K562 (cell line): ENCODE measurements at regions not wholly inside any gene's neighbourhood (a gene's known extent, or its start where the extent isn't known, plus 50 kb on each side); places are given as distances from the start of the nearest gene placed in this dataset.

ENCODE experiments used
- ATAC-seq: fragments of 200-7000 bp; cut with Tn5 transposase; 3 replicates; pipeline ENCODE4 v1.9.1; 2020; ENCODE audit warnings: moderate library complexity
- BruUV-seq: library from RNA; stranded (reverse); fragments of 400-500 nt; replicated peaks from 2 replicates; lab custom pipeline; 2021; lab: Mats Ljungman, UMichigan
- CTCF ChIA-PET: fragments of 300-600 bp; formaldehyde crosslinking; extraction: SDS; loops from one replicate; lab custom pipeline; 2021; ENCODE audit warnings: low intra/inter-chr PET ratio; lab: Yijun Ruan, JAX
- POLR2A ChIA-PET: fragments of 300-600, 350-650 bp; sonication (Branson Sonifier 250); formaldehyde crosslinking; extraction: SDS; loops from one replicate; lab custom pipeline; 2021; ENCODE audit warnings: antibody characterized with exemption, inconsistent platforms; lab: Yijun Ruan, JAX
- DNase-seq, 4 experiments: peaks; one replicate each; pipeline versions ENCODE4 v3.0.0 to v3.0.0-alpha.2; 2011 to 2018; ENCODE audit warnings: low spot score in 3 of 4, mixed read lengths in 3 of 4; ENCODE audit errors: extremely low read depth in 1 of 4
- FAIRE-seq: peaks from 2 replicates; lab custom pipeline; 2011; peaks lifted over from hg19 to GRCh38; lab: Jason Lieb, UNC
- H2AFZ ChIP-seq: 2 replicates; pipeline ENCODE4 v1.6.0; 2011; ENCODE audit warnings: low read depth, low read length, control low read depth, inconsistent platforms
- H3K27ac ChIP-seq: fragments of 200-600 bp; 3 replicates; pipeline ENCODE4 v1.8.0; 2011; ENCODE audit warnings: low read depth, mild to moderate bottlenecking, control low read depth, inconsistent platforms, low read length, moderate library complexity, mixed read lengths; ENCODE audit errors: extremely low read depth
- H3K27me3 ChIP-seq, 2 experiments: fragments of 300-600 bp in 1 of 2; 2 replicates in 1 of 2; 3 replicates in 1 of 2; pipeline versions ENCODE4 v1.6.0 to v1.8.0; 2011; ENCODE audit warnings: inconsistent platforms in 2 of 2, low read length in 2 of 2, mild to moderate bottlenecking in 1 of 2, mixed read lengths in 1 of 2, moderate library complexity in 1 of 2; ENCODE audit not compliant: control insufficient read depth in 2 of 2, insufficient read depth in 2 of 2
- H3K36me3 ChIP-seq: fragments of 300-600 bp; 3 replicates; pipeline ENCODE4 v1.8.0; 2011; ENCODE audit warnings: mild to moderate bottlenecking, low read length, inconsistent platforms; ENCODE audit not compliant: control insufficient read depth, insufficient read depth
- H3K4me1 ChIP-seq, 2 experiments: fragments of 200-600 bp in 1 of 2; replicated peaks in 1 of 2; 2 replicates in 1 of 2; 3 replicates in 1 of 2; pipeline versions ENCODE4 v1.5.1 to v1.8.0; 2011; ENCODE audit warnings: inconsistent platforms in 2 of 2, low read length in 2 of 2, mild to moderate bottlenecking in 1 of 2, mixed read lengths in 1 of 2, moderate library complexity in 1 of 2; ENCODE audit not compliant: control insufficient read depth in 2 of 2, insufficient read depth in 2 of 2
- H3K4me2 ChIP-seq: 2 replicates; pipeline ENCODE4 v1.6.1; 2011; ENCODE audit warnings: low read length, control low read depth, inconsistent platforms, mixed read lengths; ENCODE audit not compliant: insufficient read depth
- H3K4me3 ChIP-seq: fragments of 200-600 bp; sonication (generic), shearing (Covaris generic); 2 replicates; pipeline ENCODE4 v1.5.1; 2016; ENCODE audit warnings: control low read depth, inconsistent platforms
- H3K79me2 ChIP-seq: fragments of 200-600 bp; 3 replicates; pipeline ENCODE4 v1.8.0; 2011; ENCODE audit warnings: low read length, inconsistent platforms; ENCODE audit not compliant: control insufficient read depth, insufficient read depth
- H3K9ac ChIP-seq, 2 experiments: 2 replicates each; pipeline versions ENCODE4 v1.6.0 to v1.6.1; 2011; ENCODE audit warnings: low read depth in 2 of 2, low read length in 2 of 2, control low read depth in 1 of 2, inconsistent platforms in 1 of 2, mild to moderate bottlenecking in 1 of 2, mixed read lengths in 1 of 2; ENCODE audit not compliant: insufficient read depth in 1 of 2
- H3K9me1 ChIP-seq: one replicate; pipeline ENCODE4 v1.6.0; 2011; ENCODE audit warnings: inconsistent platforms, mild to moderate bottlenecking, low read length, moderate library complexity; ENCODE audit not compliant: control insufficient read depth, insufficient read depth
- H3K9me3 ChIP-seq: replicated peaks from 2 replicates; pipeline ENCODE4 v1.5.1; 2011; ENCODE audit warnings: low read depth, low read length, inconsistent platforms; ENCODE audit not compliant: control insufficient read depth, insufficient read depth
- H4K20me1 ChIP-seq: replicated peaks from 2 replicates; pipeline ENCODE4 v1.6.1; 2011; ENCODE audit warnings: low read length, inconsistent platforms, mixed read lengths; ENCODE audit not compliant: control insufficient read depth, insufficient read depth
- BRD9 ChIP-seq: fragments of 450-650 bp; IDR thresholded peaks from 2 replicates; pipeline ENCODE4 v1.6.1; 2018; ENCODE audit warnings: low read depth; ENCODE audit not compliant: partially characterized antibody
- CBX1 ChIP-seq: sonication (generic); IDR thresholded peaks from 2 replicates; pipeline ENCODE4 v1.6.1; 2016; ENCODE audit warnings: antibody characterized with exemption, low read depth, mild to moderate bottlenecking
- FOXJ2 ChIP-seq: fragments of 200-800 bp; sonication (Bioruptor generic); IDR thresholded peaks from 2 replicates; pipeline ENCODE4 v1.6.1; 2016; ENCODE audit warnings: missing genetic modification characterization, missing compliant biosample characterization
- KDM4B ChIP-seq, 2 experiments: fragments of 450-650 bp in 1 of 2; sonication (generic) in 1 of 2; IDR thresholded peaks; 2 replicates each; pipeline ENCODE4 v1.6.1; 2016 to 2017; ENCODE audit warnings: borderline replicate concordance in 2 of 2, antibody characterized with exemption in 1 of 2, low read depth in 1 of 2, mild to moderate bottlenecking in 1 of 2
- NKRF ChIP-seq: fragments of 450-650 bp; IDR thresholded peaks from 2 replicates; pipeline ENCODE4 v1.6.1; 2016; ENCODE audit warnings: borderline replicate concordance
- RBM39 ChIP-seq: fragments of 200-400 bp; formaldehyde crosslinking; optimal IDR thresholded peaks from 2 replicates; pipeline ENCODE3; 2018; ENCODE audit warnings: low read depth, low read length
- THRAP3 ChIP-seq: fragments of 450-650 bp; IDR thresholded peaks from 2 replicates; pipeline ENCODE4 v1.6.1; 2016; ENCODE audit warnings: mild to moderate bottlenecking, inconsistent platforms, borderline replicate concordance
- ZC3H4 ChIP-seq: sonication (generic); formaldehyde crosslinking; IDR thresholded peaks from 2 replicates; pipeline ENCODE4 v1.9.0; 2021; ENCODE audit warnings: missing genetic modification reagents, borderline replicate concordance
- ZNF408 ChIP-seq: fragments of 250-450 bp; sonication (Bioruptor Pico); IDR thresholded peaks from 2 replicates; pipeline ENCODE4 v1.4.0; 2020; ENCODE audit warnings: low read depth, mild to moderate bottlenecking, moderate library complexity
- ZNF41 ChIP-seq: fragments of 250-450 bp; sonication (Bioruptor Pico); conservative IDR thresholded peaks from 2 replicates; pipeline ENCODE4 v1.4.0; 2020; ENCODE audit warnings: mild to moderate bottlenecking
- WGBS: fragments of 100-300 bp; shearing (Covaris generic); methylation state at CpG from one replicate; pipeline ENCODE4 v1.1.6; 2016; ENCODE audit warnings: low coverage, mixed read lengths; ENCODE audit not compliant: insufficient coverage; ENCODE audit errors: missing lambda C conversion rate; 5-methylcytosine and 5-hydroxymethylcytosine counted together
- in situ Hi-C: fragments of 300-500 bp; cut with MboI; formaldehyde crosslinking; loops from 4 replicates; pipeline ENCODE4 v1.15.0; 2018; ENCODE audit warnings: inconsistent platforms, mixed read lengths
- intact Hi-C: fragments of 100-400 bp; cut with micrococcal nuclease; formaldehyde crosslinking; loops from 2 replicates; pipeline ENCODE4 v1.14.2; 2022

- TF ChIP-seq BRD9 (no peak), ZNF41 (CRISPR knock-in tag) (no peak), CBX1 (no peak), KDM4B (IDR thresholded peaks at IDR 0.05; ENCODE audit: borderline replicate concordance in 2 of 2, low read depth in 1 of 2) (no peak), RBM39 (no peak)
Measured at GRCh38 chr4:181017038-181017437, 1226.2 kb upstream of the TENM3 start (continued).

- DNase-seq = no peak
- in situ Hi-C loops (no loop called here), intact Hi-C loops (no loop called here)
- Histone ChIP-seq H3K9ac (no peak overlapping the region), H3K4me1 (no peaks in the 10 kb centered on the region), H3K27ac (no peak overlapping the region), H4K20me1 (no peaks in the 10 kb centered on the region), H3K36me3 (no peaks in the 10 kb centered on the region), H3K27me3 (no peaks in the 10 kb centered on the region), H3K4me2 (no peak overlapping the region), H3K9me3 (no peaks in the 10 kb centered on the region), H3K79me2 (no peaks in the 10 kb centered on the region), H3K4me3 (no peak overlapping the region), H3K9me1 (no peaks in the 10 kb centered on the region), H2AFZ (no peak overlapping the region)
- 0% methylated on average over 4 of the region's 4 CpGs for WGBS
- POLR2A ChIA-PET = no interaction called here
- CTCF ChIA-PET = no interaction called here
- no TSS peak for BruUV-seq
- no peak for FAIRE-seq
- TF ChIP-seq THRAP3 = no peak
- no peak for TF ChIP-seq FOXJ2 (tag)
- TF ChIP-seq NKRF = no peak
- no peak for TF ChIP-seq ZC3H4 (CRISPR knock-in tag)
- TF ChIP-seq ZNF408 = no peak
- no peak for ATAC-seq
Measured at GRCh38 chr4:181018472-181018871, 1224.7 kb upstream of the TENM3 start.
